SJCRH30 (cell line): ENCODE measurements at regions not wholly inside any gene's neighbourhood (a gene's known extent, or its start where the extent isn't known, plus 50 kb on each side); places are given as distances from the start of the nearest gene placed in this dataset.

Experiments
- DNase-seq, 2 experiments: peaks; one replicate each; pipeline ENCODE4 v3.0.0-alpha.2; 2015 to 2020
- H3K27ac ChIP-seq: fragments of 250-450 bp; sonication (Bioruptor Pico); 2 replicates; pipeline ENCODE4 v1.5.1; 2020; ENCODE audit warnings: mild to moderate bottlenecking, moderate library complexity
- H3K27me3 ChIP-seq: fragments of 250-450 bp; sonication (Bioruptor Pico); 2 replicates; pipeline ENCODE4 v1.5.1; 2020; ENCODE audit warnings: mild to moderate bottlenecking, moderate library complexity
- H3K36me3 ChIP-seq: fragments of 250-450 bp; sonication (Bioruptor Pico); 2 replicates; pipeline ENCODE4 v1.5.1; 2020; ENCODE audit warnings: mild to moderate bottlenecking, moderate library complexity
- H3K4me1 ChIP-seq: fragments of 250-450 bp; sonication (Bioruptor Pico); 2 replicates; pipeline ENCODE4 v1.5.1; 2020; ENCODE audit warnings: mild to moderate bottlenecking, moderate library complexity
- H3K4me3 ChIP-seq: fragments of 250-450 bp; sonication (Bioruptor Pico); 2 replicates; pipeline ENCODE4 v1.5.1; 2020; ENCODE audit warnings: mild to moderate bottlenecking, moderate library complexity
- H3K9me3 ChIP-seq: fragments of 250-450 bp; sonication (Bioruptor Pico); replicated peaks from 2 replicates; pipeline ENCODE4 v1.5.1; 2020; ENCODE audit warnings: mild to moderate bottlenecking, moderate library complexity

GRCh38 chr13:50365408-50366391 lies 350.5 kb downstream of the KCNRG start:
- Histone ChIP-seq H3K4me1 (peaks cover 6% of the 10 kb centered on the region), H3K4me3 (no peak overlapping the region), H3K27ac (no peak overlapping the region), H3K36me3 (no peaks in the 10 kb centered on the region), H3K9me3 (no peaks in the 10 kb centered on the region), H3K27me3 (no peaks in the 10 kb centered on the region)
- no peak for DNase-seq

- Histone ChIP-seq H3K9me3 (no peaks in the 10 kb centered on the region), H3K36me3 (no peaks in the 10 kb centered on the region), H3K27ac (no peak overlapping the region), H3K4me3 (no peak overlapping the region), H3K27me3 (no peaks in the 10 kb centered on the region), H3K4me1 (peaks cover 6% of the 10 kb centered on the region)
- no peak for DNase-seq
These were observed 351.4 kb downstream of the KCNRG start for GRCh38 chr13:50366488-50367174.

- DNase-seq: no peak
- Histone ChIP-seq H3K36me3 (no peaks in the 10 kb centered on the region), H3K27ac (no peak overlapping the region), H3K9me3 (no peaks in the 10 kb centered on the region), H3K27me3 (no peaks in the 10 kb centered on the region), H3K4me1 (peaks cover 6% of the 10 kb centered on the region), H3K4me3 (no peak overlapping the region)
These were observed 354.4 kb downstream of the KCNRG start for GRCh38 chr13:50369646-50370045.

- H3K4me3 ChIP-seq: no peak overlapping the region
- H3K27me3 ChIP-seq: no peaks in the 10 kb centered on the region
- no peaks in the 10 kb centered on the region for H3K9me3 ChIP-seq
- H3K4me1 ChIP-seq: peaks cover 6% of the 10 kb centered on the region
- no peak overlapping the region for H3K27ac ChIP-seq
- DNase-seq: no peak
- H3K36me3 ChIP-seq: no peaks in the 10 kb centered on the region
These were observed 355.2 kb downstream of the KCNRG start for GRCh38 chr13:50370303-50370950.

- DNase-seq: no peak
- Histone ChIP-seq H3K36me3 (no peaks in the 10 kb centered on the region), H3K4me3 (no peak overlapping the region), H3K27ac (no peak overlapping the region), H3K9me3 (no peaks in the 10 kb centered on the region), H3K4me1 (peaks cover 13% of the 10 kb centered on the region), H3K27me3 (no peaks in the 10 kb centered on the region)
These were observed 359.3 kb downstream of the KCNRG start for GRCh38 chr13:50374517-50374916.

- H3K36me3 ChIP-seq: no peaks in the 10 kb centered on the region
- H3K27me3 ChIP-seq: no peaks in the 10 kb centered on the region
- H3K9me3 ChIP-seq: peaks cover 3% of the 10 kb centered on the region
- H3K4me3 ChIP-seq: no peak overlapping the region
- no peak for DNase-seq
- peaks cover 13% of the 10 kb centered on the region for H3K4me1 ChIP-seq
- H3K27ac ChIP-seq: no peak overlapping the region
These were observed 360.5 kb downstream of the KCNRG start for GRCh38 chr13:50375792-50376191.

- Histone ChIP-seq H3K4me3 (no peak overlapping the region), H3K9me3 (peaks cover 11% of the 10 kb centered on the region), H3K27me3 (no peaks in the 10 kb centered on the region), H3K4me1 (peaks cover 13% of the 10 kb centered on the region), H3K36me3 (no peaks in the 10 kb centered on the region), H3K27ac (no peak overlapping the region)
- DNase-seq: no peak
These were observed 361.8 kb downstream of the KCNRG start for GRCh38 chr13:50376895-50377575.

GRCh38 chr13:50377726-50378270 lies 362.6 kb downstream of the KCNRG start:
- Histone ChIP-seq H3K27me3 (no peaks in the 10 kb centered on the region), H3K4me3 (no peak overlapping the region), H3K36me3 (no peaks in the 10 kb centered on the region), H3K4me1 (peaks cover 13% of the 10 kb centered on the region), H3K9me3 (peaks cover 11% of the 10 kb centered on the region), H3K27ac (no peak overlapping the region)
- no peak for DNase-seq

GRCh38 chr13:50378509-50379044 lies 363.3 kb downstream of the KCNRG start:
- Histone ChIP-seq H3K4me3 (peak overlapping the region; percentile 20; the same call in 1 of the 2 replicates), H3K9me3 (peaks cover 11% of the 10 kb centered on the region), H3K27ac (no peak overlapping the region), H3K36me3 (no peaks in the 10 kb centered on the region), H3K27me3 (no peaks in the 10 kb centered on the region), H3K4me1 (peaks cover 13% of the 10 kb centered on the region)
- DNase-seq: peak in 1 of 2 experiments; percentile 68

- H3K27ac ChIP-seq: no peak overlapping the region
- peaks cover 11% of the 10 kb centered on the region for H3K9me3 ChIP-seq
- no peak for DNase-seq
- no peaks in the 10 kb centered on the region for H3K36me3 ChIP-seq
- H3K4me1 ChIP-seq: peaks cover 14% of the 10 kb centered on the region
- H3K4me3 ChIP-seq: no peak overlapping the region
- no peaks in the 10 kb centered on the region for H3K27me3 ChIP-seq
These were observed 364.3 kb downstream of the KCNRG start for GRCh38 chr13:50379584-50379983.

GRCh38 chr13:50380905-50381304 lies 365.7 kb downstream of the KCNRG start:
- Histone ChIP-seq H3K27me3 (no peaks in the 10 kb centered on the region), H3K4me1 (peaks cover 25% of the 10 kb centered on the region), H3K9me3 (peaks cover 11% of the 10 kb centered on the region), H3K36me3 (no peaks in the 10 kb centered on the region), H3K27ac (no peak overlapping the region), H3K4me3 (no peak overlapping the region)
- no peak for DNase-seq

GRCh38 chr13:50382511-50382910 lies 367.3 kb downstream of the KCNRG start:
- no peaks in the 10 kb centered on the region for H3K27me3 ChIP-seq
- DNase-seq: no peak
- H3K4me1 ChIP-seq: peaks cover 28% of the 10 kb centered on the region
- H3K27ac ChIP-seq: no peak overlapping the region
- H3K9me3 ChIP-seq: peaks cover 11% of the 10 kb centered on the region
- no peaks in the 10 kb centered on the region for H3K36me3 ChIP-seq
- H3K4me3 ChIP-seq: no peak overlapping the region

GRCh38 chr13:50382951-50383350 lies 367.7 kb downstream of the KCNRG start:
- no peak for DNase-seq
- no peak overlapping the region for H3K27ac ChIP-seq
- H3K9me3 ChIP-seq: peaks cover 11% of the 10 kb centered on the region
- H3K36me3 ChIP-seq: no peaks in the 10 kb centered on the region
- no peak overlapping the region for H3K4me3 ChIP-seq
- peaks cover 26% of the 10 kb centered on the region for H3K4me1 ChIP-seq
- H3K27me3 ChIP-seq: no peaks in the 10 kb centered on the region

GRCh38 chr13:50384724-50385123 lies 369.5 kb downstream of the KCNRG start:
- peaks cover 19% of the 10 kb centered on the region for H3K4me1 ChIP-seq
- no peaks in the 10 kb centered on the region for H3K36me3 ChIP-seq
- H3K9me3 ChIP-seq: peaks cover 11% of the 10 kb centered on the region
- H3K27me3 ChIP-seq: no peaks in the 10 kb centered on the region
- peak; percentile 17 to 50 for DNase-seq
- no peak overlapping the region for H3K27ac ChIP-seq
- H3K4me3 ChIP-seq: no peak overlapping the region
